Activated T-helper 17 cell treated with anti-CD3 and anti-CD28 coated beads, Interleukin-2, amount 50 U/mL, for 72 hours (primary cell): ENCODE measurements at regions not wholly inside any gene's neighbourhood (a gene's known extent, or its start where the extent isn't known, plus 50 kb on each side); places are given as distances from the start of the nearest gene placed in this dataset.
"Not testable (repeated sequence)": the region's sequence is repeated elsewhere in the genome, so short reads cannot be mapped to it uniquely, and the experiment has no call there.

Experiments
- ATAC-seq: fragments of 150-1000 bp; cut with Tn5 transposase; replicated peaks from 2 replicates; pipeline ENCODE4 v1.10.0; 2021; ENCODE audit warnings: mild to moderate bottlenecking, moderate library complexity
- H3K27ac Mint-ChIP-seq: one replicate; pipeline ENCODE4 v1.8.0; 2022; ENCODE audit warnings: mixed read lengths
- H3K27me3 Mint-ChIP-seq: one replicate; pipeline ENCODE4 v1.8.0; 2022; ENCODE audit warnings: mixed read lengths
- H3K36me3 Mint-ChIP-seq: one replicate; pipeline ENCODE4 v1.8.0; 2022; ENCODE audit warnings: low read depth, mild to moderate bottlenecking, mixed read lengths
- H3K4me1 Mint-ChIP-seq: one replicate; pipeline ENCODE4 v1.8.0; 2022; ENCODE audit warnings: mixed read lengths
- H3K4me3 Mint-ChIP-seq: one replicate; pipeline ENCODE4 v1.8.0; 2022; ENCODE audit warnings: mild to moderate bottlenecking, mixed read lengths
- H3K9me3 Mint-ChIP-seq: one replicate; pipeline ENCODE4 v1.8.0; 2022; ENCODE audit warnings: mixed read lengths

GRCh38 chr12:84495711-84496110, 416.9 kb downstream of the SLC6A15 start:
- Mint-ChIP-seq H3K9me3 (no peaks in the 10 kb centered on the region), H3K27me3 (no peaks in the 10 kb centered on the region), H3K36me3 (no peaks in the 10 kb centered on the region), H3K4me3 (no peak overlapping the region), H3K4me1 (no peaks in the 10 kb centered on the region), H3K27ac (no peak overlapping the region)
- no peak for ATAC-seq

DNA sequence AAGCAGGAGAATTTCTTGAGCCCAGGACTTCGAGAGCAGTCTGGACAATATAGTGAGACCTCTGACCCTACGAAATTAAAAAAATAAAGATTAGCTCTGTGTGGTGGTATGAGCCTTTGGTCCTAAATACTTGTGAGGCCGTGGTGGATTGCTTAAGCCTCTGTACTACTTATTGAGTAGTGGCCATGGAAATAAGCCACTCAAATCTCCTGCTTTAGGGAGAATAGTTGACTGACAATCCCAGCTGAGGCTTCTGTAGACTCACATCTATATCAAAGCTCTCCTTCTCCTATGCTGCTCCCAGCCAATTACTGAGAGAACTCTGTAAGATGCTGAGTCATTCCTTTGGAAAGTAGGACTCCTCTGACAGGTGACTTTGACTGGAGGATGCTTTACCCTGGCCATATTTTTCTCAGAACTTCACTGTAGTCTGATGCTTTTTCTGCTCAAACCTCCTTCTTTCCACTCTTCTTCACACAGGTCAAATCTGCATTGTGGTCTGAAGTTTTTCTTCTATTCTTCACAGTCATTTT, 420.2 kb downstream of the SLC6A15 start:
- no peaks in the 10 kb centered on the region for H3K4me1 Mint-ChIP-seq
- H3K27me3 Mint-ChIP-seq = no peaks in the 10 kb centered on the region

GRCh38 chr12:84484798-84485197, 427.8 kb downstream of the SLC6A15 start:
- H3K9me3 Mint-ChIP-seq = no peaks in the 10 kb centered on the region
- H3K27ac Mint-ChIP-seq = no peak overlapping the region
- no peaks in the 10 kb centered on the region for H3K4me1 Mint-ChIP-seq
- no peak overlapping the region for H3K4me3 Mint-ChIP-seq
- no peaks in the 10 kb centered on the region for H3K27me3 Mint-ChIP-seq
- no peaks in the 10 kb centered on the region for H3K36me3 Mint-ChIP-seq
- no peak for ATAC-seq

More for the DNA sequence above, 420.2 kb downstream of the SLC6A15 start:
- no peak for ATAC-seq
- H3K27ac Mint-ChIP-seq = no peak overlapping the region
- no peaks in the 10 kb centered on the region for H3K9me3 Mint-ChIP-seq
- no peaks in the 10 kb centered on the region for H3K36me3 Mint-ChIP-seq
- H3K4me3 Mint-ChIP-seq = no peak overlapping the region

- ATAC-seq = no peak
- Mint-ChIP-seq H3K27ac (no peak overlapping the region), H3K36me3 (no peaks in the 10 kb centered on the region), H3K4me3 (no peak overlapping the region), H3K4me1 (no peaks in the 10 kb centered on the region), H3K9me3 (no peaks in the 10 kb centered on the region), H3K27me3 (no peaks in the 10 kb centered on the region)
Observed at GRCh38 chr12:84480803-84481202, 431.8 kb downstream of the SLC6A15 start.

DNA sequence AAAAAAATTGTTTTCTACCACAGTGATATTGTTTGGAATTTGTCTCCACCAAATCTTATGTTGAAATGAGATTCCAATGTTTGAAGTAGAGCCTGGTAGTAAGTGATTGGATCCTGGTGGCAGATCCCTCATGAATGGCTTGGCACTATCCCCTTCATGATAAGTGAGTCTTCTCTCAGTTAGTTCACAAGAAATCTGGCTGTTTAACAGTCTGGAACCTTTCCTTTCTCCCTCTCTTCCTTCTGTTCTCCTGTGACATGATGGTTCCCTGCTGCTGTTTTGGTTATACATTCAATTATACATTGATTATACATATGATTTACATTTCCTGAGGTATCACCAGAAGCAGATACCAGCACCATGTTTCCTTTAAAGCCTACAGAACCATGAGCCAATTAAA, 442.2 kb downstream of the SLC6A15 start:
- no peak for ATAC-seq
- no peaks in the 10 kb centered on the region for H3K27me3 Mint-ChIP-seq
- no peak overlapping the region for H3K4me3 Mint-ChIP-seq
- H3K4me1 Mint-ChIP-seq = no peaks in the 10 kb centered on the region
- no peaks in the 10 kb centered on the region for H3K36me3 Mint-ChIP-seq
- H3K27ac Mint-ChIP-seq = no peak overlapping the region
- peaks cover 3% of the 10 kb centered on the region for H3K9me3 Mint-ChIP-seq

DNA sequence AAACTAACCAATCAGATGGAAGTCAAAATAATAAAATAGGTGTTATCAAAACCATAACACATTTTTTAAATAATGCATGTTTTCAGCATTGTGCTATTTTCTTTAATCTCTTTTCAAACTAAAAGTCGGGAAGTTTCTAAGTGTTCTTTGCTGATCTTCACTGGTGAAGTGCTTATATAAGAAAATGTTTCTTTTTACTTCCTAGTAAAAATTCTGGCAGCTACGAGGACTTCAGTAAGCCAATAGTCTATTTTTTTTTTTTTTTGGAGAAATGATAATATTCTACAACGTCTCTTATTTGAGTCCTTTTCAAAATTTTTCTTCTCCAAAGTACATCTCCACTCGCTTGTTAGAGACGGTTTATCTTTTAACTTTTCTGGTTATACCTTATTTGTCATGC, 448.0 kb downstream of the SLC6A15 start:
- no peaks in the 10 kb centered on the region for H3K4me1 Mint-ChIP-seq
- H3K9me3 Mint-ChIP-seq = peaks cover 3% of the 10 kb centered on the region
- H3K4me3 Mint-ChIP-seq = no peak overlapping the region
- H3K36me3 Mint-ChIP-seq = no peaks in the 10 kb centered on the region
- no peak for ATAC-seq
- no peaks in the 10 kb centered on the region for H3K27me3 Mint-ChIP-seq
- no peak overlapping the region for H3K27ac Mint-ChIP-seq

GRCh38 chr12:84463741-84464495, 448.7 kb downstream of the SLC6A15 start:
- H3K36me3 Mint-ChIP-seq = no peaks in the 10 kb centered on the region
- no peaks in the 10 kb centered on the region for H3K27me3 Mint-ChIP-seq
- H3K27ac Mint-ChIP-seq = no peak overlapping the region
- peaks cover 3% of the 10 kb centered on the region for H3K9me3 Mint-ChIP-seq
- no peaks in the 10 kb centered on the region for H3K4me1 Mint-ChIP-seq
- ATAC-seq = no peak
- H3K4me3 Mint-ChIP-seq = no peak overlapping the region

DNA sequence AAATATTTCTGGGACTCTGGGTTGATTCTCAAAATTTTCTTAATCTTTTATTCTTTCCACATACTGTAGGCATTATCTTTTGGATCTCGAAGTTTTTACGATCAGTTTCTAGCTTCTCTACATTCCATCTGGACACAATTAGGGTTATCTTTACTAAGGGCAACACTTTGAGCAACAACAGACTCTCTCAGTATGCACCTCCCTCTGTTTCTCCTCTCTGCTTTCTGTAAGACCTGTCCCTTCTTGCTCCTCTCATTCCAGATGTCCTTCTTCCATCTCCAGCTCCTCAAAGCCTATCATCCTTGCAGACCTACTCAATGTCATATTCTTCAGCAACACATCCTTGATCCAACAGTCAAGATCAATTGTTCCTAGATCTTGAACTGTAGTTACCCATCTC, 457.0 kb downstream of the SLC6A15 start:
- Mint-ChIP-seq H3K4me1 (no peaks in the 10 kb centered on the region), H3K36me3 (no peaks in the 10 kb centered on the region), H3K9me3 (no peaks in the 10 kb centered on the region), H3K27me3 (no peaks in the 10 kb centered on the region), H3K27ac (no peak overlapping the region), H3K4me3 (no peak overlapping the region)
- no peak for ATAC-seq

DNA sequence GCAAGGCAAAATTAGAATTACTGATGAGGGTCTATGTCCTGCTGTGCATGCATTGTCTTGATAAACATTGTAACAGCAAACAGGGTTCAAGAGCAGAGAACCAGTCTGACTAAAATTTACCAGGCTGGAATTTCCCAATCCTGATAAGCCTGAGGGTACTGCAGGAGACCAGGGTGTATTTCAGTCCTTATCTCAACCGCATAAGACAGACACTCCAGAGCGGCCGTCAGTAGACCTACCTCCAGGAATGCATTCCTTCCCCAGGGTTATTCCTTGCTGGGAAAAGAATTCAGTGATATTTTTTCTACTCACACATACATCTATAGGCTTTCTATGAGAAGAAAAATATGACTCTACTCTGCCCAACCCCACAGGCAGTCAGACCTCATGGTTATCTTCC, 466.1 kb downstream of the SLC6A15 start:
- not testable (repeated sequence) for H3K9me3 Mint-ChIP-seq, H3K4me3 Mint-ChIP-seq, ATAC-seq, H3K27me3 Mint-ChIP-seq, H3K27ac Mint-ChIP-seq, H3K4me1 Mint-ChIP-seq, H3K36me3 Mint-ChIP-seq

DNA sequence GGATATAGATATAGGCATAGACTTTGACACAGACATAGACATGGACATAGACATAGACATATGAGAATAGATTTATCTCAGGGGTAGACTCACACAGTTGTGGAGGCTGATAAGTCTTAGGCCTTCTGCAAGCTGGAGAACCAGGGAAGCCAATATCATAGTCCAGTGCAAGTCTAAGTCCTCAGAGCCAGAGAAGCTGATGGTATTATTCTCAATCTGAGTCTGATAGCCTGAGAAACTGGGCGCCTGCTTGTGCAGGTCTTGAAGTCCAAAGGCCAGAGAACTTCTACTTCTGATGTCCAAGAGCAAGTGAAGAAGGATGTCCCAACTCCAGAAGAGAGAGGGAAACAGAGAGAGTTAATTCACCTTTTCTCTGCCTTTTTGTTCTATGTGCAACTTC, 476.5 kb downstream of the SLC6A15 start:
- Mint-ChIP-seq H3K4me1 (no peaks in the 10 kb centered on the region), H3K27me3 (no peaks in the 10 kb centered on the region)
- no peak for ATAC-seq

DNA sequence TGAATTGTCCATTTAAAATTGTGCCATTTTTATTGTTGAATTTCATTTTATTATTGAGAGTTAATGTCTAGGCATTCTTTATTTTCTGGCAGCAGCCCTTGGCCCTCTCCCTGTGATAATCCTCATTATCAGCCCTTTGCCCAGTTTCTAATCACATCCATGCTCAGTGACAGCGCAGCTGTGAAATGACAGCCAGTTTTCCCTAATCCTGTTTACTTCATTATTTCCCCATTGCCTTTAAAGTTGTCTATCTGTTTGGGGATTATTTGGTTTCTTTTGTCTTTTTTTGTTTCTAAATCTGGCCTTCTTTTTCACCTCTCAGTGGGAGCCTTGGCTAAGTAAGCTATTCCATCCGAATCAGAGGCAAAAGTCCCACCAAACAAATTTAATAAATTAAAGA, 476.9 kb downstream of the SLC6A15 start:
- Mint-ChIP-seq H3K4me3 (no peak overlapping the region), H3K9me3 (peaks cover 5% of the 10 kb centered on the region), H3K36me3 (no peaks in the 10 kb centered on the region), H3K4me1 (no peaks in the 10 kb centered on the region), H3K27ac (no peak overlapping the region), H3K27me3 (no peaks in the 10 kb centered on the region)
- ATAC-seq = no peak

More for the DNA sequence above, 476.5 kb downstream of the SLC6A15 start:
- no peak overlapping the region for H3K4me3 Mint-ChIP-seq
- H3K9me3 Mint-ChIP-seq = peaks cover 5% of the 10 kb centered on the region
- no peak overlapping the region for H3K27ac Mint-ChIP-seq
- no peaks in the 10 kb centered on the region for H3K36me3 Mint-ChIP-seq

DNA sequence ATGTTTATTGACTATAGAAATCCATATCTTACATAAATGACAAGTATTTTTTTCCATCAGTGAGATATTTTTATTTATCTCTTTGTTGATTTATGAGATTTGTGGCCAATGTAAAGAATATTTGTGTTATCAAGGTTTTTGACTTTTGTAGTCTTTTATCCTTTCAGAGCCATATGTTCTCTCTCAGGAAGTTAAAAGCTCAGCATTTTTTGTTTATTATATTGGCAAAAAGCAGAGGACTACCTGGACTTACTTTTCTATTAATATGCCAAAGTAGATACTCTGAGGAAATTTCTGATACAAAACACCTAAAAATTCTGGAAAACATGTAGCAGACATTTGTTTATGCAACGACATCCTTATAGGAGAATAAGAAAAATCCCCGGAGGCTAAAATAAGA, 490.3 kb downstream of the SLC6A15 start:
- no peaks in the 10 kb centered on the region for H3K4me1 Mint-ChIP-seq
- H3K36me3 Mint-ChIP-seq = no peaks in the 10 kb centered on the region
- no peak overlapping the region for H3K4me3 Mint-ChIP-seq
- H3K27me3 Mint-ChIP-seq = no peaks in the 10 kb centered on the region
- no peaks in the 10 kb centered on the region for H3K9me3 Mint-ChIP-seq
- H3K27ac Mint-ChIP-seq = no peak overlapping the region
- ATAC-seq = no peak

GRCh38 chr12:84421103-84421502, 491.5 kb downstream of the SLC6A15 start:
- H3K36me3 Mint-ChIP-seq = no peaks in the 10 kb centered on the region
- no peak overlapping the region for H3K27ac Mint-ChIP-seq
- no peaks in the 10 kb centered on the region for H3K9me3 Mint-ChIP-seq
- H3K4me3 Mint-ChIP-seq = no peak overlapping the region
- H3K4me1 Mint-ChIP-seq = no peaks in the 10 kb centered on the region
- H3K27me3 Mint-ChIP-seq = no peaks in the 10 kb centered on the region
- no peak for ATAC-seq

DNA sequence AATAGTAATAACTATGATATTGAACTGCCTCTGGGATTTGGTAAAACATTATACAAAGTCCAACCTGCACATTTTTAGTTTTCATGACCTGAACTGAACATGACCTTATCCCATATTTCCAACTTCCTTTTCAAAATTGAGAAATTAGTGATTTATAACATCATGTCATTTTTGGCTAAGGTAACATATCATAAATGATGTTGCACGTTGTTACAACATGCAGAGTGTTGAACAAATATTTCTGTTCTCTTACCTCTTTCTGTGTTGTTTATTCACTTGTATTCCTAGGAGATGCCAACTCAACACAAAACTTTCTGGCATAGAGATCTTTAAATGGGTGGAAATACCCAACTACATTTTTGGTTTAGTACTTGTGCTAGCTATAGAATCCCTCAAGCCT, 496.0 kb downstream of the SLC6A15 start:
- no peaks in the 10 kb centered on the region for H3K9me3 Mint-ChIP-seq
- no peak overlapping the region for H3K27ac Mint-ChIP-seq
- no peaks in the 10 kb centered on the region for H3K4me1 Mint-ChIP-seq
- H3K4me3 Mint-ChIP-seq = no peak overlapping the region
- H3K27me3 Mint-ChIP-seq = no peaks in the 10 kb centered on the region
- no peaks in the 10 kb centered on the region for H3K36me3 Mint-ChIP-seq
- ATAC-seq = no peak

DNA sequence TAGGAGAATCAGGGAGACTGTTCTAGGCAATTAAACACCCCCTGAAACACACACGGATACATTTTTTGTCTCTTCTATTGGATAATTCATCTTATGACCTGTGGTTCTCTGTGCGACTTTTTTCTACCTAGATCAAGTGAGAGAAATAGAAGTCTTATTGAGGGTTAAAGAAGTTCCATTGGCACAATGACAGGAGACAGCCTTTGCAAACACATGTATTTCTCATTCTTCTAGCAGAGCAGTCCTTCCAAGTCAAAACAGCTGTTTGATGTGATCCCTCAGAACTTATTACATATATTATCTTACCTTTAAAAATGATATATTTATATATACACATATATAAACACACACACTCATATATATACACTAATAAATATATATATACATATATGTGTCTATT, 496.7 kb downstream of the SLC6A15 start:
- no peaks in the 10 kb centered on the region for H3K27me3 Mint-ChIP-seq
- no peaks in the 10 kb centered on the region for H3K4me1 Mint-ChIP-seq
- no peaks in the 10 kb centered on the region for H3K9me3 Mint-ChIP-seq
- no peak for ATAC-seq
- H3K4me3 Mint-ChIP-seq = no peak overlapping the region
- H3K27ac Mint-ChIP-seq = no peak overlapping the region
- H3K36me3 Mint-ChIP-seq = no peaks in the 10 kb centered on the region

DNA sequence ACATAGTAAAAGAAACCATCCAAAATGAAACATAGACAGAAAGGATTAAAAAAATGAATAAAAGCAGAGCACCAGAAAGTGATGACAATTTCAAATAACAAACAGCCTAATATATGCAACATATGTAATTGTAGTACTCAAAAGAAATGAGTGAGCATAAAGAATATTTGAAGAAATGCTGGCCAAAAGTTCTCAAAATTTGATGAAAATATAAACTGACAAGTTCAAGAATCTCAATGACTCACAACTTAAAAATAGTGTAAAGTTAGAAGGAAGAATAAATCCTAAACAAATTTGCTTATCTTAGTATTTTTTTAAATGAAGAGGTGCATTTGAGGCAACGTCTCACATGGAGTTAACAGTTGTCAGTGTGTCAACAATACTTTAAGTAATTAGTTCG, 498.9 kb downstream of the SLC6A15 start:
- Mint-ChIP-seq H3K27ac (no peak overlapping the region), H3K9me3 (no peaks in the 10 kb centered on the region), H3K4me3 (no peak overlapping the region), H3K36me3 (no peaks in the 10 kb centered on the region), H3K4me1 (no peaks in the 10 kb centered on the region), H3K27me3 (no peaks in the 10 kb centered on the region)
- no peak for ATAC-seq
